ENCODE measurements at regions not wholly inside any gene's neighbourhood (a gene's known extent, or its start where the extent isn't known, plus 50 kb on each side); places are given as distances from the start of the nearest gene placed in this dataset.

GRCh38 chr3:178059836-178060235, 476.4 kb upstream of the KCNMB2 start:
- DNase-seq (ENCODE audit: low spot score) = no peak

- no peak for DNase-seq (ENCODE audit: low spot score)
Observed at GRCh38 chr3:178060407-178060806, 475.8 kb upstream of the KCNMB2 start.

- DNase-seq (ENCODE audit: low spot score) = no peak
Observed at GRCh38 chr3:178062126-178062525, 474.1 kb upstream of the KCNMB2 start.

- DNase-seq (ENCODE audit: low spot score) = no peak
Observed at GRCh38 chr3:178063461-178063860, 472.8 kb upstream of the KCNMB2 start.

GRCh38 chr3:178067721-178068120, 468.5 kb upstream of the KCNMB2 start:
- no peak for DNase-seq (ENCODE audit: low spot score)

GRCh38 chr3:178072391-178073305, 463.6 kb upstream of the KCNMB2 start:
- no peak for DNase-seq (ENCODE audit: low spot score)

GRCh38 chr3:178073366-178073765, 462.9 kb upstream of the KCNMB2 start:
- no peak for DNase-seq (ENCODE audit: low spot score)

GRCh38 chr3:178075344-178075743, 460.9 kb upstream of the KCNMB2 start:
- no peak for DNase-seq (ENCODE audit: low spot score)

- DNase-seq (ENCODE audit: low spot score) = no peak
Observed at GRCh38 chr3:178078953-178079352, 457.3 kb upstream of the KCNMB2 start.

- no peak for DNase-seq (ENCODE audit: low spot score)
Observed at GRCh38 chr3:178079966-178080365, 456.3 kb upstream of the KCNMB2 start.

GRCh38 chr3:178082326-178082906, 453.8 kb upstream of the KCNMB2 start:
- no peak for DNase-seq (ENCODE audit: low spot score)

- DNase-seq (ENCODE audit: low spot score) = peak; percentile 36
Observed at GRCh38 chr3:178083906-178084866, 452.1 kb upstream of the KCNMB2 start.

GRCh38 chr3:178084938-178085816, 451.1 kb upstream of the KCNMB2 start:
- DNase-seq (ENCODE audit: low spot score) = peak; percentile 8

GRCh38 chr3:178085817-178086123, 450.5 kb upstream of the KCNMB2 start:
- no peak for DNase-seq (ENCODE audit: low spot score)

GRCh38 chr3:178086144-178086825, 450.0 kb upstream of the KCNMB2 start:
- no peak for DNase-seq (ENCODE audit: low spot score)

- DNase-seq (ENCODE audit: low spot score) = no peak
Observed at GRCh38 chr3:178087376-178087775, 448.9 kb upstream of the KCNMB2 start.

GRCh38 chr3:178088963-178089362, 447.3 kb upstream of the KCNMB2 start:
- no peak for DNase-seq (ENCODE audit: low spot score)

GRCh38 chr3:178090899-178091298, 445.3 kb upstream of the KCNMB2 start:
- DNase-seq (ENCODE audit: low spot score) = no peak

GRCh38 chr3:178095522-178095921, 440.7 kb upstream of the KCNMB2 start:
- no peak for DNase-seq (ENCODE audit: low spot score)

- DNase-seq (ENCODE audit: low spot score) = no peak
Observed at GRCh38 chr3:178096955-178097354, 439.3 kb upstream of the KCNMB2 start.

GRCh38 chr3:178097576-178097975, 438.7 kb upstream of the KCNMB2 start:
- DNase-seq (ENCODE audit: low spot score) = no peak

Measured in NAMALWA (cell line).